ENCODE measurements at regions not wholly inside any gene's neighbourhood (a gene's known extent, or its start where the extent isn't known, plus 50 kb on each side); places are given as distances from the start of the nearest gene placed in this dataset.

DNA sequence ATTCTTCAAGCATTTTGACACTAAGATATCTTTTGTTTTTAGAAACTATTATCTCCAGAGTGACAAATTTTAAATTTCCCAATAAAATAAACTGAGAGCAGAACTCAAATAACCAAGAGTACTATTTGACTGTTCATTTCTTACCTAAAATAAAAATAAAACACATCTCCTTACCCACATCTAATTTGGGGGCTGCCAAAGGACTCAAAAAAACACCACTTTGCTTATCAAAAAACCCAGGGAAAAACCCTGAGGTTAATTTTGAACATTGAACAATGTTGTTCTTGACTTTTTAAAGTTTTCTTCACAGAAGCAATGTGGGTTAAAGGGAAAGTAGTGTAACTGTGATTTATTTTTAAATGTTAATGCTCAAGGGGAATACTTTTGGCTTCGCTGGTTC lies 243.0 kb upstream of the HHIP start:
- TF ChIP-seq POLR2A (IDR thresholded peaks at IDR 0.05) (no peak), EP300 (IDR thresholded peaks at IDR 0.05) (no peak), POLR2AphosphoS5 (IDR thresholded peaks at IDR 0.05) (no peak)
- TF ChIP-seq, protein P1, sequence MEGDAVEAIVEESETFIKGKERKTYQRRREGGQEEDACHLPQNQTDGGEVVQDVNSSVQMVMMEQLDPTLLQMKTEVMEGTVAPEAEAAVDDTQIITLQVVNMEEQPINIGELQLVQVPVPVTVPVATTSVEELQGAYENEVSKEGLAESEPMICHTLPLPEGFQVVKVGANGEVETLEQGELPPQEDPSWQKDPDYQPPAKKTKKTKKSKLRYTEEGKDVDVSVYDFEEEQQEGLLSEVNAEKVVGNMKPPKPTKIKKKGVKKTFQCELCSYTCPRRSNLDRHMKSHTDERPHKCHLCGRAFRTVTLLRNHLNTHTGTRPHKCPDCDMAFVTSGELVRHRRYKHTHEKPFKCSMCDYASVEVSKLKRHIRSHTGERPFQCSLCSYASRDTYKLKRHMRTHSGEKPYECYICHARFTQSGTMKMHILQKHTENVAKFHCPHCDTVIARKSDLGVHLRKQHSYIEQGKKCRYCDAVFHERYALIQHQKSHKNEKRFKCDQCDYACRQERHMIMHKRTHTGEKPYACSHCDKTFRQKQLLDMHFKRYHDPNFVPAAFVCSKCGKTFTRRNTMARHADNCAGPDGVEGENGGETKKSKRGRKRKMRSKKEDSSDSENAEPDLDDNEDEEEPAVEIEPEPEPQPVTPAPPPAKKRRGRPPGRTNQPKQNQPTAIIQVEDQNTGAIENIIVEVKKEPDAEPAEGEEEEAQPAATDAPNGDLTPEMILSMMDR (IDR thresholded peaks at IDR 0.05), result no peak
